Erythroblast (primary cell): ENCODE measurements at regions not wholly inside any gene's neighbourhood (a gene's known extent, or its start where the extent isn't known, plus 50 kb on each side); places are given as distances from the start of the nearest gene placed in this dataset.

ENCODE experiments used
- GATA1 ChIP-seq: IDR thresholded peaks from 2 replicates; pipeline ENCODE4 v1.6.1; 2011; ENCODE audit warnings: low read depth, mild to moderate bottlenecking, control low read depth, low read length, moderate library complexity
- POLR2A ChIP-seq: IDR thresholded peaks from 2 replicates; pipeline ENCODE4 v1.6.1; 2011; ENCODE audit warnings: mild to moderate bottlenecking, low read length

GRCh38 chr4:126798214-126798613 is 834.5 kb upstream of the INTU start:
- TF ChIP-seq POLR2A (no peak), GATA1 (no peak)
